MM.1S (cell line): ENCODE measurements at regions not wholly inside any gene's neighbourhood (a gene's known extent, or its start where the extent isn't known, plus 50 kb on each side); places are given as distances from the start of the nearest gene placed in this dataset.

Source experiments
- DNase-seq: peaks from one replicate; pipeline ENCODE4 v3.0.0-alpha.2; 2015
- H2AFZ ChIP-seq: fragments of 300-600 bp; sonication (generic); 2 replicates; pipeline ENCODE4 v1.6.0; 2016; ENCODE audit warnings: antibody characterized with exemption, low read length
- H3F3A ChIP-seq: fragments of 300-600 bp; sonication (generic); 2 replicates; pipeline ENCODE4 v1.6.1; 2016; ENCODE audit warnings: mild to moderate bottlenecking, antibody characterized with exemption, low read length, moderate library complexity, mixed read lengths; ENCODE audit not compliant: insufficient read depth
- H3K27ac ChIP-seq: fragments of 300-600 bp; sonication (generic); 2 replicates; pipeline ENCODE4 v1.5.1; 2016; ENCODE audit warnings: mild to moderate bottlenecking, low read length
- H3K27me3 ChIP-seq: fragments of 300-600 bp; sonication (generic); replicated peaks from 2 replicates; pipeline ENCODE4 v1.6.0; 2016; ENCODE audit warnings: low read length; ENCODE audit not compliant: insufficient read depth
- H3K36me3 ChIP-seq: fragments of 300-600 bp; sonication (generic); replicated peaks from 2 replicates; pipeline ENCODE4 v1.6.1; 2016; ENCODE audit warnings: mild to moderate bottlenecking, low read length, mixed read lengths; ENCODE audit not compliant: insufficient read depth
- H3K4me1 ChIP-seq: fragments of 300-600 bp; sonication (generic); 2 replicates; pipeline ENCODE4 v1.6.1; 2016; ENCODE audit warnings: low read length, mixed read lengths
- H3K4me2 ChIP-seq: fragments of 300-600 bp; sonication (generic); 2 replicates; pipeline ENCODE4 v1.6.0; 2016; ENCODE audit warnings: low read depth, low read length
- H3K4me3 ChIP-seq: fragments of 300-600 bp; sonication (generic); 2 replicates; pipeline ENCODE4 v1.5.1; 2016; ENCODE audit warnings: low read length, mixed read lengths
- H3K79me2 ChIP-seq: fragments of 300-600 bp; sonication (generic); 2 replicates; pipeline ENCODE4 v1.6.1; 2016; ENCODE audit warnings: mixed run types, low read length, mixed read lengths
- H3K9ac ChIP-seq: fragments of 300-600 bp; sonication (generic); 2 replicates; pipeline ENCODE4 v1.6.1; 2016; ENCODE audit warnings: low read length, mixed read lengths
- H3K9me2 ChIP-seq: fragments of 300-600 bp; sonication (generic); replicated peaks from 2 replicates; pipeline ENCODE4 v1.6.1; 2016; ENCODE audit warnings: mild to moderate bottlenecking, low read length, mixed read lengths; ENCODE audit not compliant: insufficient read depth
- H3K9me3 ChIP-seq: fragments of 300-600 bp; sonication (generic); replicated peaks from 2 replicates; pipeline ENCODE4 v1.6.1; 2016; ENCODE audit warnings: mild to moderate bottlenecking, low read length, mixed read lengths; ENCODE audit not compliant: insufficient read depth
- H4K20me1 ChIP-seq: fragments of 300-600 bp; sonication (generic); 2 replicates; pipeline ENCODE4 v1.6.1; 2016; ENCODE audit warnings: mild to moderate bottlenecking, low read length, moderate library complexity, mixed read lengths; ENCODE audit not compliant: insufficient read depth
- CTCF ChIP-seq: fragments of 300-600 bp; sonication (generic); IDR thresholded peaks from 2 replicates; pipeline ENCODE4 v1.5.1; 2016; ENCODE audit warnings: antibody characterized with exemption, low read length, mixed read lengths
- EZH2 ChIP-seq: fragments of 300-600 bp; sonication (generic); optimal IDR thresholded peaks from 2 replicates; pipeline ENCODE3; 2017; ENCODE audit warnings: low read depth, mild to moderate bottlenecking, antibody characterized with exemption, low read length, mixed read lengths
- EZH2phosphoT487 ChIP-seq: fragments of 300-600 bp; sonication (generic); IDR thresholded peaks from 2 replicates; pipeline ENCODE4 v1.6.1; 2018; ENCODE audit warnings: antibody characterized with exemption, low read length

GRCh38 chr11:130631119-130631518 is 182.7 kb downstream of the ADAMTS15 start:
- DNase-seq: no peak

GRCh38 chr11:130633466-130633865 is 185.0 kb downstream of the ADAMTS15 start:
- H3K27me3 ChIP-seq: no peaks in the 10 kb centered on the region
- H3K27ac ChIP-seq: no peak overlapping the region
- no peaks in the 10 kb centered on the region for H3K79me2 ChIP-seq
- H3F3A ChIP-seq: no peaks in the 10 kb centered on the region
- no peaks in the 10 kb centered on the region for H3K9me2 ChIP-seq
- H2AFZ ChIP-seq: no peak overlapping the region
- no peak for DNase-seq
- H3K9ac ChIP-seq: no peak overlapping the region
- no peaks in the 10 kb centered on the region for H3K9me3 ChIP-seq
- no peak for TF ChIP-seq CTCF
- TF ChIP-seq EZH2phosphoT487: no peak
- TF ChIP-seq EZH2: no peak
- H4K20me1 ChIP-seq: no peaks in the 10 kb centered on the region
- H3K4me3 ChIP-seq: no peak overlapping the region
- H3K4me1 ChIP-seq: no peaks in the 10 kb centered on the region
- no peaks in the 10 kb centered on the region for H3K36me3 ChIP-seq
- no peak overlapping the region for H3K4me2 ChIP-seq

More at GRCh38 chr11:130631119-130631518, 182.7 kb downstream of the ADAMTS15 start:
- Histone ChIP-seq H3K9ac (no peak overlapping the region), H3K4me1 (no peaks in the 10 kb centered on the region), H4K20me1 (no peaks in the 10 kb centered on the region), H3K4me2 (no peak overlapping the region), H3K27ac (no peak overlapping the region), H2AFZ (no peak overlapping the region), H3F3A (no peaks in the 10 kb centered on the region), H3K4me3 (no peak overlapping the region), H3K9me2 (no peaks in the 10 kb centered on the region), H3K27me3 (no peaks in the 10 kb centered on the region), H3K36me3 (no peaks in the 10 kb centered on the region), H3K79me2 (no peaks in the 10 kb centered on the region), H3K9me3 (no peaks in the 10 kb centered on the region)
- no peak for TF ChIP-seq EZH2phosphoT487
- TF ChIP-seq EZH2: no peak
- TF ChIP-seq CTCF: no peak

- Histone ChIP-seq H2AFZ (no peak overlapping the region), H4K20me1 (no peaks in the 10 kb centered on the region), H3F3A (no peaks in the 10 kb centered on the region), H3K4me3 (no peak overlapping the region), H3K27me3 (no peaks in the 10 kb centered on the region), H3K9ac (no peak overlapping the region), H3K36me3 (no peaks in the 10 kb centered on the region), H3K4me1 (no peaks in the 10 kb centered on the region), H3K4me2 (no peak overlapping the region), H3K9me2 (no peaks in the 10 kb centered on the region), H3K9me3 (no peaks in the 10 kb centered on the region), H3K27ac (no peak overlapping the region), H3K79me2 (no peaks in the 10 kb centered on the region)
- no peak for DNase-seq
- TF ChIP-seq EZH2phosphoT487: no peak
- TF ChIP-seq CTCF: no peak
- TF ChIP-seq EZH2: no peak
Measured at GRCh38 chr11:130634186-130634585, 185.7 kb downstream of the ADAMTS15 start.
